Lower lobe of right lung (tissue), 2 donors: ENCODE measurements at regions not wholly inside any gene's neighbourhood (a gene's known extent, or its start where the extent isn't known, plus 50 kb on each side); places are given as distances from the start of the nearest gene placed in this dataset.

Experiments
- ATAC-seq, 2 donors: fragments of 200-7000 bp; cut with Tn5 transposase; one replicate each; pipeline ENCODE4 v1.9.1; 2020 to 2022; ENCODE audit warnings: mild to moderate bottlenecking in 2 of 2, moderate library complexity in 2 of 2
- DNase-seq: peaks from one replicate; pipeline ENCODE4 v3.0.0-alpha.2; 2020
- H3K27ac ChIP-seq: fragments of 200-600 bp; one replicate; pipeline ENCODE4 v1.8.0; 2022
- H3K27me3 ChIP-seq: fragments of 200-600 bp; one replicate; pipeline ENCODE4 v1.8.0; 2022; ENCODE audit warnings: low read depth
- H3K36me3 ChIP-seq: fragments of 200-600 bp; one replicate; pipeline ENCODE4 v1.8.0; 2022; ENCODE audit warnings: mild to moderate bottlenecking
- H3K4me1 ChIP-seq: fragments of 200-600 bp; one replicate; pipeline ENCODE4 v1.8.0; 2022
- H3K4me3 ChIP-seq: fragments of 200-600 bp; one replicate; pipeline ENCODE4 v1.8.0; 2022; ENCODE audit warnings: mild to moderate bottlenecking
- H3K9me3 ChIP-seq: fragments of 200-600 bp; one replicate; pipeline ENCODE4 v1.8.0; 2022
- CTCF ChIP-seq: fragments of 200-600 bp; IDR thresholded peaks from one replicate; pipeline ENCODE4 v1.8.0; 2022; ENCODE audit warnings: antibody characterized with exemption, mild to moderate bottlenecking
- intact Hi-C: fragments of 100-400 bp; cut with DNase I; formaldehyde crosslinking; loops from one replicate; pipeline ENCODE4 v1.11.0; 2022
- donor health status: DM: no; HTN: yes; CAD: no; lungs with severe emphysema.

DNA sequence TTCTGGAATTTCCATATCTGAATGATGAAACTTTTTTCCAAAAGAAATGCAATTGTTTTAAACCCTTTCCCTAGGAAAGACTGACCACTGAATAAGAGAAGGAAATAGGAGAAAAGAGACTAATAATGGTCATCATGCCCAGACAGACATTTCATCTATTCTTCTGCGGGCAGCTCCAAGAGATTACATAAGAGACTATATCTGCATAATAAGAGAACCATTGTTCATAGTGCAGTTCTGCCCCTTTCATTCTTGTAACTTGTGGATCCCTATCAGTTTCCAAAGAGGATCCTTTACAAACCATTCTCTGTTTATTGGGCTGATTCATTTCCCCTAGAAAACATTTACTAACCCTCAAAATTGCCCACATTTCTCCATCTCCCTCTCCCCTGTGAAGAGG lies 197.8 kb downstream of the FSCB start:
- Histone ChIP-seq H3K27ac (no peak overlapping the region), H3K4me3 (no peak overlapping the region), H3K36me3 (no peaks in the 10 kb centered on the region), H3K9me3 (no peaks in the 10 kb centered on the region), H3K27me3 (no peaks in the 10 kb centered on the region), H3K4me1 (no peaks in the 10 kb centered on the region)
- ATAC-seq, result no peak
- intact Hi-C loops, result no loop called here
- DNase-seq, result no peak
- no peak for TF ChIP-seq CTCF

DNA sequence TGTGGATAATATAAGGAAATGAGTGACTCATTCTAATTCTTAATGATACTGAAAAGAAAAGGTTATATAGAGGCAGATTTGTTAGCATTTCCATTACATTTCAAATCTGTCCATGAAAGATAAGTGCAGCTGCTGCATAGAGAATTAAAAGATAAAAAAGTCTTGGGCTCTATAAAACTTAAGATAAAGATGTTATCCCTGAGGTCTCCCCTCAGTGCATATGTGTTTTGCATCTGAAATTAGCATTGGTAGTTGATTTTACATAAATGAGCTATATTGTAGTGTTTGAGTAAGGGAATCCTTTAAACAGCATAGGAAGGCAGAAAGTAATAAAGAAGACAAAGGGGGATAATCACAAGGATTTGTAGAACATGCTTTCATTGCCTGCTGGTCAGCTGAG lies 206.2 kb downstream of the FSCB start:
- Histone ChIP-seq H3K36me3 (no peaks in the 10 kb centered on the region), H3K27ac (no peak overlapping the region), H3K9me3 (peaks cover 4% of the 10 kb centered on the region), H3K27me3 (no peaks in the 10 kb centered on the region), H3K4me1 (no peaks in the 10 kb centered on the region), H3K4me3 (no peak overlapping the region)
- ATAC-seq (no peak), DNase-seq (no peak)
- intact Hi-C loops, result no loop called here
- TF ChIP-seq CTCF, result no peak

GRCh38 chr14:44297437-44297836 lies 209.6 kb downstream of the FSCB start:
- DNase-seq (no peak), ATAC-seq (no peak)
- intact Hi-C loops, result no loop called here
- no peaks in the 10 kb centered on the region for H3K36me3 ChIP-seq
- no peak for TF ChIP-seq CTCF
- no peak overlapping the region for H3K4me3 ChIP-seq
- peaks cover 6% of the 10 kb centered on the region for H3K9me3 ChIP-seq
- no peak overlapping the region for H3K27ac ChIP-seq
- no peaks in the 10 kb centered on the region for H3K27me3 ChIP-seq
- no peaks in the 10 kb centered on the region for H3K4me1 ChIP-seq

DNA sequence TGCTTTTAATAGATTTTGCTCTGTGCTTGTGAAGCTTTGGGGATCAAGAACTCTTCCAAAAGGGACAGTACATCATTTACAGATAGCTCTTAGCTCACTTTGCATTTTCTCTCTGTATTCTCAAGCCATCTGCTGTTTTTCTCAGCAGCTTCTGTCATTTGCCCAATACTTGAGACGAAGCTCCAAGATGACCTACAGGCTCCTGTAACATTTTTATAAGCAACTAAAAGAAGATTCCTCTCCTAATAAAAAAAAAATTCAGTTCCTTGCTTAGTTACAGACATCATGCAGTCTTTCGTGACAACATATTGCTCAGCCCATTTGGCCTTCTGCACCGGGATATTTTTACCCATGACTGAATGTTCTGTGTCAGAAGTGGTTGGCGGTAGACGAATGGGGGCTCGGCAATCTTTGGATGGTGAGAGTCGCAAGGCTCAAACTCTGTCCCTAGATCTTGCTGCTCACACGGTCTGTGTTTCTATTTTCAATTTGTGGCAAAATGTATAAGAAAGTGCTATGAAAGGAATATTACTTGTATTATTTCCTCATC lies 215.6 kb downstream of the FSCB start:
- TF ChIP-seq CTCF, result no peak
- intact Hi-C loops, result no loop called here
- no peak for DNase-seq
- no peak overlapping the region for H3K27ac ChIP-seq
- H3K36me3 ChIP-seq, result no peaks in the 10 kb centered on the region
- H3K4me3 ChIP-seq, result no peak overlapping the region
- H3K27me3 ChIP-seq, result no peaks in the 10 kb centered on the region
- ATAC-seq, result no peak
- no peaks in the 10 kb centered on the region for H3K4me1 ChIP-seq
- peaks cover 3% of the 10 kb centered on the region for H3K9me3 ChIP-seq

- no peak for TF ChIP-seq CTCF
- no peaks in the 10 kb centered on the region for H3K4me1 ChIP-seq
- H3K27ac ChIP-seq, result no peak overlapping the region
- no peaks in the 10 kb centered on the region for H3K9me3 ChIP-seq
- no peak for DNase-seq
- intact Hi-C loops, result no loop called here
- no peaks in the 10 kb centered on the region for H3K36me3 ChIP-seq
- no peaks in the 10 kb centered on the region for H3K27me3 ChIP-seq
- ATAC-seq, result no peak
- no peak overlapping the region for H3K4me3 ChIP-seq
Observed at GRCh38 chr14:44287858-44288257, 219.2 kb downstream of the FSCB start.

GRCh38 chr14:44286201-44286600 lies 220.9 kb downstream of the FSCB start:
- H3K27me3 ChIP-seq, result no peaks in the 10 kb centered on the region
- H3K4me3 ChIP-seq, result no peak overlapping the region
- DNase-seq, result no peak
- no peak overlapping the region for H3K27ac ChIP-seq
- intact Hi-C loops, result no loop called here
- TF ChIP-seq CTCF, result no peak
- H3K9me3 ChIP-seq, result no peaks in the 10 kb centered on the region
- no peaks in the 10 kb centered on the region for H3K4me1 ChIP-seq
- no peaks in the 10 kb centered on the region for H3K36me3 ChIP-seq
- ATAC-seq, result no peak
